H1 (cell line): ENCODE measurements at regions not wholly inside any gene's neighbourhood (a gene's known extent, or its start where the extent isn't known, plus 50 kb on each side); places are given as distances from the start of the nearest gene placed in this dataset.
A peak's percentile ranks its signal among the peaks of the same experiment; 100 is the strongest.

Experiments used
- CTCF ChIP-seq, 3 experiments: IDR thresholded peaks; 1 replicate in 2 of 3; 2 replicates in 1 of 3; pipeline versions ENCODE4 v1.5.1 to v1.6.1; 2011; ENCODE audit warnings: low read length in 3 of 3, mild to moderate bottlenecking in 3 of 3, inconsistent platforms in 2 of 3, low read depth in 1 of 3, moderate library complexity in 1 of 3; ENCODE audit not compliant: insufficient read depth in 1 of 3; ENCODE audit errors: control extremely low read depth in 1 of 3
- RAD21 ChIP-seq, 2 experiments: IDR thresholded peaks in 1 of 2; conservative IDR thresholded peaks in 1 of 2; 2 replicates each; pipeline ENCODE4 v1.6.1; 2011; ENCODE audit warnings: low read depth in 2 of 2, low read length in 2 of 2, improper control_type of control experiment in 1 of 2, inconsistent platforms in 1 of 2, mild to moderate bottlenecking in 1 of 2, moderate library complexity in 1 of 2

- TF ChIP-seq CTCF (IDR thresholded peaks at IDR 0.05; ENCODE audit: control extremely low read depth in 1 of 3, insufficient read depth in 1 of 3, low read depth in 1 of 3, low read length in 3 of 3): peak; percentile 26 to 42 (median 31); a peak in 3 of 4 replicates
- peak; percentile 32 to 43; a peak in 3 of 4 replicates for TF ChIP-seq RAD21 (IDR thresholded peaks at IDR 0.05 in 1 of 2, conservative IDR thresholded peaks at IDR 0.05 in 1 of 2; ENCODE audit: low read depth in 2 of 2, low read length in 2 of 2)
These were observed 167.1 kb upstream of the MAF start (continued) for GRCh38 chr16:79767421-79768275.
